A673 (cell line): ENCODE measurements at regions not wholly inside any gene's neighbourhood (a gene's known extent, or its start where the extent isn't known, plus 50 kb on each side); places are given as distances from the start of the nearest gene placed in this dataset.

ENCODE experiments used
- EZH2 ChIP-seq: fragments of 200-600 bp; sonication (generic); IDR thresholded peaks from 2 replicates; pipeline ENCODE4 v1.6.1; 2017; ENCODE audit warnings: borderline replicate concordance, low read depth, mild to moderate bottlenecking, mixed read lengths, antibody characterized with exemption, low read length; ENCODE audit not compliant: poor library complexity, severe bottlenecking
- TF ChIP-seq, protein P1 (sequence below): fragments of 300-800, 200-600 bp; sonication (generic); conservative IDR thresholded peaks from 2 replicates; pipeline ENCODE4 v1.5.1; 2017; ENCODE audit warnings: low read depth, mild to moderate bottlenecking, antibody characterized with exemption, low read length, moderate library complexity, mixed read lengths

GRCh38 chr3:81295906-81296577 is 465.4 kb downstream of the GBE1 start:
- no peak for TF ChIP-seq EZH2
- TF ChIP-seq, protein P1, sequence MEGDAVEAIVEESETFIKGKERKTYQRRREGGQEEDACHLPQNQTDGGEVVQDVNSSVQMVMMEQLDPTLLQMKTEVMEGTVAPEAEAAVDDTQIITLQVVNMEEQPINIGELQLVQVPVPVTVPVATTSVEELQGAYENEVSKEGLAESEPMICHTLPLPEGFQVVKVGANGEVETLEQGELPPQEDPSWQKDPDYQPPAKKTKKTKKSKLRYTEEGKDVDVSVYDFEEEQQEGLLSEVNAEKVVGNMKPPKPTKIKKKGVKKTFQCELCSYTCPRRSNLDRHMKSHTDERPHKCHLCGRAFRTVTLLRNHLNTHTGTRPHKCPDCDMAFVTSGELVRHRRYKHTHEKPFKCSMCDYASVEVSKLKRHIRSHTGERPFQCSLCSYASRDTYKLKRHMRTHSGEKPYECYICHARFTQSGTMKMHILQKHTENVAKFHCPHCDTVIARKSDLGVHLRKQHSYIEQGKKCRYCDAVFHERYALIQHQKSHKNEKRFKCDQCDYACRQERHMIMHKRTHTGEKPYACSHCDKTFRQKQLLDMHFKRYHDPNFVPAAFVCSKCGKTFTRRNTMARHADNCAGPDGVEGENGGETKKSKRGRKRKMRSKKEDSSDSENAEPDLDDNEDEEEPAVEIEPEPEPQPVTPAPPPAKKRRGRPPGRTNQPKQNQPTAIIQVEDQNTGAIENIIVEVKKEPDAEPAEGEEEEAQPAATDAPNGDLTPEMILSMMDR: no peak
